GM18873 (cell line): ENCODE measurements at regions not wholly inside any gene's neighbourhood (a gene's known extent, or its start where the extent isn't known, plus 50 kb on each side); places are given as distances from the start of the nearest gene placed in this dataset.
"Not testable (repeated sequence)": the region's sequence is repeated elsewhere in the genome, so short reads cannot be mapped to it uniquely, and the experiment has no call there.

ENCODE experiments used
- ATAC-seq: cut with Tn5 transposase; IDR thresholded peaks from one replicate; pipeline ENCODE4 v1.9.1; 2021; ENCODE audit warnings: mild to moderate bottlenecking, moderate library complexity, moderate number of reproducible peaks; ENCODE audit not compliant: unreplicated experiment, low FRiP score

- ATAC-seq, result no peak
These were observed 82.2 kb upstream of the FRG1 start for GRCh38 chr4:189858435-189858834.

- no peak for ATAC-seq
These were observed 79.6 kb upstream of the FRG1 start for GRCh38 chr4:189861101-189861500.

GRCh38 chr4:189869236-189869635, 71.4 kb upstream of the FRG1 start:
- ATAC-seq, result no peak

GRCh38 chr4:189870511-189871234, 70.0 kb upstream of the FRG1 start:
- ATAC-seq, result no peak

GRCh38 chr4:189874591-189874990, 66.1 kb upstream of the FRG1 start:
- no peak for ATAC-seq

- ATAC-seq, result not testable (repeated sequence)
These were observed 59.5 kb upstream of the FRG1 start for GRCh38 chr4:189881190-189881589.

GRCh38 chr4:189888407-189888806, 52.3 kb upstream of the FRG1 start:
- ATAC-seq, result not testable (repeated sequence)
